ENCODE measurements at regions not wholly inside any gene's neighbourhood (a gene's known extent, or its start where the extent isn't known, plus 50 kb on each side); places are given as distances from the start of the nearest gene placed in this dataset.

DNA sequence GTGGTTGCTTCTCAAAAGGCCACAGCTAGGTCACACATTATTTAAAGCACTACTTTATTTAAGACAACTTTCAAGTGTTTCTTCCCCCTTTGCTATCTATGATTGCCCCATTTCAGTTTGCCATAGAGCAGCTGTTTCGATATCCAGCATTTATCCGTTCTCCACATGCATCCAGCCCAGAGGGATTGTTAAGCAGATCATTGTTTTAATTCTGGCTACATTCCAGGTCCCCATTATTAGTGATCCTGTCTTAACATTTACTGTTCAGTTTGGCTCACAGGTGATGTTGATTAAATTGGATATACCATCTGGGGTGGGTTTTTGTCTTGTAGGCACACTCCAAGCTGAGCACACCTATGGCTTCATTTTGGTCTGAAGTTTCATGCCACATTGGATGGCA lies 638.7 kb downstream of the ZEB2 start:
- intact Hi-C loops (cut with micrococcal nuclease) = no loop called here
- DNase-seq = no peak
- TF ChIP-seq, protein P1, sequence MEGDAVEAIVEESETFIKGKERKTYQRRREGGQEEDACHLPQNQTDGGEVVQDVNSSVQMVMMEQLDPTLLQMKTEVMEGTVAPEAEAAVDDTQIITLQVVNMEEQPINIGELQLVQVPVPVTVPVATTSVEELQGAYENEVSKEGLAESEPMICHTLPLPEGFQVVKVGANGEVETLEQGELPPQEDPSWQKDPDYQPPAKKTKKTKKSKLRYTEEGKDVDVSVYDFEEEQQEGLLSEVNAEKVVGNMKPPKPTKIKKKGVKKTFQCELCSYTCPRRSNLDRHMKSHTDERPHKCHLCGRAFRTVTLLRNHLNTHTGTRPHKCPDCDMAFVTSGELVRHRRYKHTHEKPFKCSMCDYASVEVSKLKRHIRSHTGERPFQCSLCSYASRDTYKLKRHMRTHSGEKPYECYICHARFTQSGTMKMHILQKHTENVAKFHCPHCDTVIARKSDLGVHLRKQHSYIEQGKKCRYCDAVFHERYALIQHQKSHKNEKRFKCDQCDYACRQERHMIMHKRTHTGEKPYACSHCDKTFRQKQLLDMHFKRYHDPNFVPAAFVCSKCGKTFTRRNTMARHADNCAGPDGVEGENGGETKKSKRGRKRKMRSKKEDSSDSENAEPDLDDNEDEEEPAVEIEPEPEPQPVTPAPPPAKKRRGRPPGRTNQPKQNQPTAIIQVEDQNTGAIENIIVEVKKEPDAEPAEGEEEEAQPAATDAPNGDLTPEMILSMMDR (IDR thresholded peaks at IDR 0.05; ENCODE audit: borderline replicate concordance) = no peak
- Histone ChIP-seq H3K4me3 (no peak overlapping the region), H3K4me1 (no peaks in the 10 kb centered on the region), H3K27ac (replicated peaks) (no peak overlapping the region), H3K27me3 (ENCODE audit: low read depth) (no peaks in the 10 kb centered on the region), H3K36me3 (no peaks in the 10 kb centered on the region), H3K9me3 (replicated peaks) (no peaks in the 10 kb centered on the region)

DNA sequence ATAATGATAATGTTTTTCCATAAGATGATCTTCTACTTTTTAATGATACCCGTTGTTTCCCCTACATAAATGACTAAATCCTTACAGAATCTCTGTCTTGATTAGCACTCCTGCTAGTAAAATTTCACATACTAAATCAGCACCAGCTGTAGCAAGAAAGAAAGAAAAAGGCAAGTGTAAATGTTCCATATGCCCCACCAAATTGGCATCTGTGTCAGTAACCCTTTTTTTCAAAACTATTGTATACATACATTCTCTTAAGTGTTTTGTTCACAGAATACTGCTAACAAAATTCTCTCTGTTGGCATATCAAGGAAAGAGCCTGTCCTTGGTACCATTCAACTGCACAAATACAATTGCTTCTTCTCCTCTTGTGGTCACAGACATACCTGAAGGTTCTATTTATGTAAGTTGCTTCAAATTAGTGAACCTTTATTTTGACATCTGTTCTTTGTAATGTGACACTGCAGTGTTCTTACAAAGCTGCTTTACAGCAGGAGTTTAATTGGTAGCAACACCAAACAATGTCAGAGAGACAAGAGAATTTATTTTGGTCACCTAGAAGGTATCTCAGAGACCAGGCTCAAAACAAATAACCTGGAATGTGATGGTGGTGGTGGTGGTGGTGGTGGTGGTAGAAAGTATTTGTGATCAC lies 641.9 kb downstream of the ZEB2 start:
- Histone ChIP-seq H3K27ac (replicated peaks) (no peak overlapping the region), H3K9me3 (replicated peaks) (peaks cover 16% of the 10 kb centered on the region), H3K36me3 (no peaks in the 10 kb centered on the region), H3K4me1 (no peaks in the 10 kb centered on the region), H3K27me3 (ENCODE audit: low read depth) (no peaks in the 10 kb centered on the region), H3K4me3 (no peak overlapping the region)
- intact Hi-C loops (cut with micrococcal nuclease) = no loop called here
- DNase-seq = no peak
- TF ChIP-seq, protein P1 (IDR thresholded peaks at IDR 0.05; ENCODE audit: borderline replicate concordance) = no peak

DNA sequence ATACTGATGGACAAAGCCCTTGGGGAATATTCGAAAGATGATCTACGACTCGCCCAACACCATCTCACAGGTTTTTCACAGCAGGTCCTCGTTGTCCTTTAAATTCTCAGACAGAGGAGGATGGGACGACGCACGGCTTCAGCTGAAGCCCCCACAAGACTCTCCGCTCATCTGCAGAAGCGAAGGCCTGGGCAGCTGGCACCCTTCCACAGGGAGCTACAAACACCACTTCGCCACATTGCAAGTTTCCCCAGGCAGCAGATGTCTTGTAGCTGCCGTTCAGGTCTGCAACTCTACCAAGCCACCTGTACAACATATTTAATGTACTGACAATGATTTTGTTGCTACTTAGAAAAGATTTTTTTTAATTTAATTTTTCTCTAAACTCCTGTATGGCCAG lies 642.9 kb downstream of the ZEB2 start:
- Histone ChIP-seq H3K4me3 (no peak overlapping the region), H3K9me3 (replicated peaks) (peaks cover 22% of the 10 kb centered on the region), H3K4me1 (no peaks in the 10 kb centered on the region), H3K27ac (replicated peaks) (no peak overlapping the region), H3K36me3 (no peaks in the 10 kb centered on the region), H3K27me3 (ENCODE audit: low read depth) (no peaks in the 10 kb centered on the region)
- DNase-seq = no peak
- TF ChIP-seq, protein P1 (IDR thresholded peaks at IDR 0.05; ENCODE audit: borderline replicate concordance) = no peak
- intact Hi-C loops (cut with micrococcal nuclease) = no loop called here

DNA sequence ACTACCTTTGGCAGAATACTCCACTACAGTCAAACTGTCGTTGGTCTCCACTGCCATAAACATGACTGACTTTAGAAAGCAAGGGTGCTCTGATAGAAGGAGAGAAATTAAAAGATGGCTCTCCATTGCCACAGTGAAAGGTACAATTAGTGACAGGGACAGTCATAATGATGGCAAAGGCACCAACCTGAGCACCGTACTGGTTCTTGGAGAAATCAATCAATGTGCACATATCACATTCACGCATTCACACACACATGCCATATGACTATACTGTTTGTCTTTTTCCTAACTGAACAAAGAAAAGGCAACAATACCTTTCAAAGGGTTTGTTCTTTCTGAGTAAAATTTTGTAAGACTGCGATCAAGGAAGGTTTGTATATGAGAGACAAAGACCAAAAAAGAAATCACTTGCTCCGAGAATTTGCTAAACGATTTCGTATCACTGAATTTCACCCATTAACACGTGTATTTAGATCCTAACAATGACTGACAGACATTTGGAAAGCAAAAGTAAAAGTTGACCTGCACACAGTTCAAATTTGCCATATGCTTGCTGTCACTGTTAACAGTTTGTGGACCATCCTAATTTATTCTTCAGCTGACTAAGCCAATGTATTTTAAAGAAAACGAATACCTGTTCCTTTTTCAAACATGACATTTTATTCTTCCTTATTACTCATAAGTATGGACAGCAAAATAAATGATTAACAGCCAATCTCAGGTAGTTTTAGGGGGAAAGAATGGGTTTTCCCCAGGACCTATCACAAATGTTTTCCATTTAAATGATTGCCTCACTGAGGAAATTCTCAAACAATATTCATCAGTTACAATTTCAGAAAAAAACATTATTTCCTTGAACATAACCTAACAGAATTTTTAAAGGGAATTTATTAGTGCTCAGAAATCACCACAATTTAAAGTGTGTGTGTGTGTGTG lies 644.4 kb downstream of the ZEB2 start:
- Histone ChIP-seq H3K4me1 (no peaks in the 10 kb centered on the region), H3K4me3 (no peak overlapping the region), H3K27ac (replicated peaks) (no peak overlapping the region), H3K27me3 (ENCODE audit: low read depth) (no peaks in the 10 kb centered on the region), H3K36me3 (no peaks in the 10 kb centered on the region), H3K9me3 (replicated peaks) (peaks cover 37% of the 10 kb centered on the region)
- TF ChIP-seq, protein P1 (IDR thresholded peaks at IDR 0.05; ENCODE audit: borderline replicate concordance) = no peak
- intact Hi-C loops (cut with micrococcal nuclease) = no loop called here
- DNase-seq = no peak

DNA sequence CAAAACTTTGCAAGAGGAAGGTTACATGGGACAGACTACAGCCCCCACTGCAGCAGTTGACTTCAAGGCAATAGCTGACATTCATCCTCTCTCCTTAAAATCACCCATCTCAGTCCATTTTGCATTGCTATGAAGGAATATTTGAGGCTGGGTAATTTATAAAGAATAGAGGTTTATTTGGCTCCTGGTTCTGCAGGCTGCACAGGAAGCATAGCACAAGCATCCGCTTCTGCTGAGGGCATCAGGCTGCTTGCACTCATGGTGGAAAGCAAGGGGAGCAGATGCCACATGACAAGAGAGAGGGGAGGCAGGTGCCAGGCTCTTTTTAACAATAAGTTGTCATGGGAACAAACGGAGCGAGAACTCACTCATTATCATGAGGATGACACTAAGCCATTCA lies 646.0 kb downstream of the ZEB2 start:
- intact Hi-C loops (cut with micrococcal nuclease) = no loop called here

More for the DNA sequence above, 646.0 kb downstream of the ZEB2 start:
- no peaks in the 10 kb centered on the region for H3K36me3 ChIP-seq
- peaks cover 54% of the 10 kb centered on the region for H3K9me3 ChIP-seq (replicated peaks)
- no peak overlapping the region for H3K4me3 ChIP-seq
- TF ChIP-seq, protein P1 (IDR thresholded peaks at IDR 0.05; ENCODE audit: borderline replicate concordance) = no peak
- H3K4me1 ChIP-seq = no peaks in the 10 kb centered on the region
- no peak overlapping the region for H3K27ac ChIP-seq (replicated peaks)
- H3K27me3 ChIP-seq (ENCODE audit: low read depth) = no peaks in the 10 kb centered on the region
- no peak for DNase-seq
